Tibial nerve (tissue), 4 donors: ENCODE measurements at regions not wholly inside any gene's neighbourhood (a gene's known extent, or its start where the extent isn't known, plus 50 kb on each side); places are given as distances from the start of the nearest gene placed in this dataset.

Experiments
- DNase-seq, 2 donors: peaks; one replicate each; pipeline ENCODE4 v3.0.0-alpha.2; 2019; ENCODE audit warnings: low spot score in 2 of 2
- H3K27ac ChIP-seq, 4 donors: fragments of 200-600 bp; sonication (generic) in 3 of 4; one replicate each; pipeline ENCODE4 v1.5.1; 2017 to 2019; ENCODE audit warnings: mild to moderate bottlenecking in 1 of 4
- H3K27me3 ChIP-seq, 2 donors: fragments of 200-600 bp; sonication (generic) in 1 of 2; one replicate each; pipeline versions ENCODE4 v1.5.1 to v1.6.0; 2017 to 2019
- H3K36me3 ChIP-seq, 3 donors: fragments of 200-600 bp; sonication (generic); one replicate each; pipeline ENCODE4 v1.5.1; 2018 to 2019
- H3K4me1 ChIP-seq, 4 donors: fragments of 200-600 bp; sonication (generic) in 3 of 4; one replicate each; pipeline ENCODE4 v1.5.1; 2017 to 2019
- H3K4me3 ChIP-seq, 4 donors: fragments of 200-600 bp; sonication (generic) in 3 of 4; one replicate each; pipeline ENCODE4 v1.5.1; 2017 to 2019; ENCODE audit warnings: mild to moderate bottlenecking in 1 of 4, moderate library complexity in 1 of 4
- H3K9me3 ChIP-seq, 4 donors: fragments of 200-600 bp; sonication (generic) in 3 of 4; one replicate each; pipeline ENCODE4 v1.5.1; 2017 to 2019
- EP300 ChIP-seq, 2 donors: sonication (generic); formaldehyde crosslinking; IDR thresholded peaks; one replicate each; pipeline ENCODE4 v1.6.1; 2017; ENCODE audit warnings: antibody characterized with exemption in 2 of 2, mild to moderate bottlenecking in 1 of 2
- POLR2A ChIP-seq, 2 donors: fragments of 450-650 bp; IDR thresholded peaks; one replicate each; pipeline ENCODE4 v1.6.1; 2017; ENCODE audit warnings: antibody characterized with exemption in 2 of 2, mild to moderate bottlenecking in 2 of 2, moderate library complexity in 2 of 2
- WGBS, 2 donors: methylation state at CpG; one replicate each; pipeline ENCODE4 v1.1.5; 2018; 5-methylcytosine and 5-hydroxymethylcytosine counted together
- TF ChIP-seq, protein P1 (sequence below), 5 experiments: fragments of 200-600 bp in 3 of 5; fragments of 450-650 bp in 2 of 5; sonication (generic) in 3 of 5; IDR thresholded peaks; one replicate each; pipeline ENCODE4 v1.5.1; 2016 to 2019; ENCODE audit warnings: antibody characterized with exemption in 5 of 5, mild to moderate bottlenecking in 3 of 5, moderate library complexity in 2 of 5

DNA sequence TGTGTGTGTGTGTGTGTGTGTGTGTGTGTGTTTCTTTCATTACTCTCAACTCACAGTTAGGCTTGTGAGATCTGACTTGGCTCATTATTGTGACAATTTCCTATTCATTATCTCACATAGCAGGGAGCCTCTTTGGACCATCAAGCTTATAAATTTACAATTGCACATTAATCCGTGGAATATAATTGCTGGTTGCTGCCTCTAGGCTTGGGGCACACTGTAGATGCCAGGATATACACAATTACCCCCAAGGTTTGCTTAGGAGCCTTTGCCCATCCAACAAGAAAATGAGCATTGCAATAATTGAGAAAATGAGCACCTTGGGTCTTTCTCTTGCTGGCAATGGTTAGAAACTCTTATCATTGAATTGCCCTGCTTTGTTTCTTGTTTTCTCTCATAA lies 161.6 kb upstream of the DMRTA1 start:
- no peak for TF ChIP-seq EP300 (IDR thresholded peaks at IDR 0.05)
- TF ChIP-seq POLR2A (IDR thresholded peaks at IDR 0.05) = no peak
- TF ChIP-seq, protein P1, sequence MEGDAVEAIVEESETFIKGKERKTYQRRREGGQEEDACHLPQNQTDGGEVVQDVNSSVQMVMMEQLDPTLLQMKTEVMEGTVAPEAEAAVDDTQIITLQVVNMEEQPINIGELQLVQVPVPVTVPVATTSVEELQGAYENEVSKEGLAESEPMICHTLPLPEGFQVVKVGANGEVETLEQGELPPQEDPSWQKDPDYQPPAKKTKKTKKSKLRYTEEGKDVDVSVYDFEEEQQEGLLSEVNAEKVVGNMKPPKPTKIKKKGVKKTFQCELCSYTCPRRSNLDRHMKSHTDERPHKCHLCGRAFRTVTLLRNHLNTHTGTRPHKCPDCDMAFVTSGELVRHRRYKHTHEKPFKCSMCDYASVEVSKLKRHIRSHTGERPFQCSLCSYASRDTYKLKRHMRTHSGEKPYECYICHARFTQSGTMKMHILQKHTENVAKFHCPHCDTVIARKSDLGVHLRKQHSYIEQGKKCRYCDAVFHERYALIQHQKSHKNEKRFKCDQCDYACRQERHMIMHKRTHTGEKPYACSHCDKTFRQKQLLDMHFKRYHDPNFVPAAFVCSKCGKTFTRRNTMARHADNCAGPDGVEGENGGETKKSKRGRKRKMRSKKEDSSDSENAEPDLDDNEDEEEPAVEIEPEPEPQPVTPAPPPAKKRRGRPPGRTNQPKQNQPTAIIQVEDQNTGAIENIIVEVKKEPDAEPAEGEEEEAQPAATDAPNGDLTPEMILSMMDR (IDR thresholded peaks at IDR 0.05) = no peak
- Histone ChIP-seq H3K36me3 (no peaks in the 10 kb centered on the region), H3K27me3 (no peaks in the 10 kb centered on the region), H3K9me3 (no peaks in the 10 kb centered on the region), H3K4me1 (no peaks in the 10 kb centered on the region), H3K4me3 (no peak overlapping the region), H3K27ac (no peak overlapping the region)
- no peak for DNase-seq
- 30 to 44% methylated on average over 1 of the region's 1 CpG for WGBS, 2 donors

GRCh38 chr9:22286661-22287060 lies 160.0 kb upstream of the DMRTA1 start:
- Histone ChIP-seq H3K36me3 (no peaks in the 10 kb centered on the region), H3K4me3 (no peak overlapping the region), H3K9me3 (no peaks in the 10 kb centered on the region), H3K27ac (no peak overlapping the region), H3K4me1 (no peaks in the 10 kb centered on the region), H3K27me3 (no peaks in the 10 kb centered on the region)
- WGBS, 2 donors = 96 to 100% methylated on average over 1 of the region's 1 CpG
- TF ChIP-seq POLR2A (IDR thresholded peaks at IDR 0.05) = no peak
- TF ChIP-seq EP300 (IDR thresholded peaks at IDR 0.05) = no peak
- TF ChIP-seq, protein P1 (IDR thresholded peaks at IDR 0.05) = no peak
- no peak for DNase-seq

DNA sequence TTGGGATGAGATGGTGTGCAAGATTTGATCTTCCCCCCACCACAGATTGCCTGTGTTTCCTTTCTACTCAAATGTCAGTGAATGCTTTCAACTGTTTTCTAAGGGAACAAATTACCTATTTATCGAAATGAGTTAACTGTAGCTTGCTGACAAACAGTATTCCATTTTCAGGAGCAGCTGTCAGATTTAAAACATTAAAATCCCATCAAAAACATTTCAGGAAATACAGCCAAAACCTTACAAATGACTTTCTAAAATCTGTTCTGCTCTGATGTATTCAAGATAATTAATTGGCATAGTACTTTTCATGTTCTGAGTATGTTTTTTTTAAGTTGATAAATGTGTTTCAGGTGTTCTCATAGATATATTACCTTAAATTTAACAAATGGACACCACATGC lies 158.0 kb upstream of the DMRTA1 start:
- 94 to 100% methylated on average over 1 of the region's 1 CpG for WGBS, 2 donors
- H3K27me3 ChIP-seq = no peaks in the 10 kb centered on the region
- H3K4me3 ChIP-seq = no peak overlapping the region
- TF ChIP-seq, protein P1 (IDR thresholded peaks at IDR 0.05) = no peak
- TF ChIP-seq POLR2A (IDR thresholded peaks at IDR 0.05) (no peak), EP300 (IDR thresholded peaks at IDR 0.05) (no peak)
- DNase-seq = no peak
- no peaks in the 10 kb centered on the region for H3K4me1 ChIP-seq
- H3K9me3 ChIP-seq = no peaks in the 10 kb centered on the region
- H3K36me3 ChIP-seq = no peaks in the 10 kb centered on the region
- no peak overlapping the region for H3K27ac ChIP-seq

GRCh38 chr9:22307013-22307711 lies 139.5 kb upstream of the DMRTA1 start:
- 26 to 29% methylated on average over 2 of the region's 2 CpGs for WGBS, 2 donors
- no peak overlapping the region for H3K27ac ChIP-seq
- no peaks in the 10 kb centered on the region for H3K4me1 ChIP-seq

DNA sequence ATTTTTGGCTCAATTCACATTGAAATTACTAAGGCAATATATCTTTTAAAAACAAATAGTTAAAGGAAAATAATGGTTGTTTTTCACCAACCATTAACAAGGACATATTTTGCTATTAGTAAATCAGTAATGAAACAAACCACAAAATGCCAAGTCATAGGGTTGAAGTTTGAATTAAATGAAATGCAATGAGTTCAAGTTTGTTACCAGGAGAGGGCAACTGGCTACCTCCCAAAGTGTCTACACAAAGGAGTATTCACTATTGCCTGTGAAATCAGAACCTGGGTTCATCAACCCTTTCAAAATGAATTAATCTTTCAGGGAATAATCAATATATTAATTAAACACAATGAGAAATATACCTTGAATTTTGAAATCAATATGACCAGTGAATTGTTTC lies 138.4 kb upstream of the DMRTA1 start:
- TF ChIP-seq, protein P1 (IDR thresholded peaks at IDR 0.05) = no peak
- TF ChIP-seq EP300 (IDR thresholded peaks at IDR 0.05) = no peak
- no peak for TF ChIP-seq POLR2A (IDR thresholded peaks at IDR 0.05)

More at GRCh38 chr9:22307013-22307711, 139.5 kb upstream of the DMRTA1 start:
- Histone ChIP-seq H3K9me3 (no peaks in the 10 kb centered on the region), H3K4me3 (no peak overlapping the region), H3K36me3 (no peaks in the 10 kb centered on the region), H3K27me3 (no peaks in the 10 kb centered on the region)
- peak in 1 of 2 donors; percentile 15 for DNase-seq
- TF ChIP-seq EP300 (IDR thresholded peaks at IDR 0.05) (no peak), POLR2A (IDR thresholded peaks at IDR 0.05) (no peak)
- TF ChIP-seq, protein P1 (IDR thresholded peaks at IDR 0.05) = peak in 4 of 5 experiments; percentile 22 to 56 (median 46)

More for the DNA sequence above, 138.4 kb upstream of the DMRTA1 start:
- no peak overlapping the region for H3K4me3 ChIP-seq
- no peaks in the 10 kb centered on the region for H3K9me3 ChIP-seq
- no peak for DNase-seq
- H3K36me3 ChIP-seq = no peaks in the 10 kb centered on the region
- no peak overlapping the region for H3K27ac ChIP-seq
- no peaks in the 10 kb centered on the region for H3K4me1 ChIP-seq
- H3K27me3 ChIP-seq = no peaks in the 10 kb centered on the region
